Testis (tissue), 2 donors: ENCODE measurements at regions not wholly inside any gene's neighbourhood (a gene's known extent, or its start where the extent isn't known, plus 50 kb on each side); places are given as distances from the start of the nearest gene placed in this dataset.

ENCODE experiments used
- DNase-seq: peaks from one replicate; pipeline ENCODE4 v3.0.0-alpha.2; 2019
- H3K27ac ChIP-seq, 2 donors: fragments of 200-600 bp; sonication (generic); one replicate each; pipeline ENCODE4 v1.5.1; 2019
- H3K27me3 ChIP-seq: fragments of 200-600 bp; sonication (generic); one replicate; pipeline ENCODE4 v1.5.1; 2019
- H3K36me3 ChIP-seq: fragments of 200-600 bp; sonication (generic); one replicate; pipeline ENCODE4 v1.5.1; 2017; ENCODE audit warnings: low read depth; ENCODE audit errors: missing control alignments
- H3K4me1 ChIP-seq: fragments of 200-600 bp; sonication (generic); one replicate; pipeline ENCODE4 v1.5.1; 2019
- H3K4me3 ChIP-seq, 2 donors: fragments of 200-600 bp; sonication (generic); one replicate each; pipeline ENCODE4 v1.5.1; 2017 to 2019
- H3K9me3 ChIP-seq: fragments of 200-600 bp; sonication (generic); one replicate; pipeline ENCODE4 v1.5.1; 2017
- CTCF ChIP-seq, 3 experiments: fragments of 450-650 bp in 2 of 3; fragments of 200-600 bp in 1 of 3; sonication (generic) in 1 of 3; IDR thresholded peaks; one replicate each; pipeline ENCODE4 v1.5.1; 2016 to 2019; ENCODE audit warnings: antibody characterized with exemption in 3 of 3, mild to moderate bottlenecking in 2 of 3, moderate library complexity in 1 of 3
- POLR2A ChIP-seq: fragments of 450-650 bp; IDR thresholded peaks from one replicate; pipeline ENCODE4 v1.6.1; 2017; ENCODE audit warnings: antibody characterized with exemption, mild to moderate bottlenecking, moderate library complexity
- WGBS, 2 donors: methylation state at CpG; one replicate each; pipeline ENCODE4 v1.1.5; 2018; 5-methylcytosine and 5-hydroxymethylcytosine counted together
- intact Hi-C: fragments of 100-400 bp; cut with DNase I; formaldehyde crosslinking; loops from one replicate; pipeline ENCODE4 v1.15.1; 2023; ENCODE audit warnings: low total_unique reads

DNA sequence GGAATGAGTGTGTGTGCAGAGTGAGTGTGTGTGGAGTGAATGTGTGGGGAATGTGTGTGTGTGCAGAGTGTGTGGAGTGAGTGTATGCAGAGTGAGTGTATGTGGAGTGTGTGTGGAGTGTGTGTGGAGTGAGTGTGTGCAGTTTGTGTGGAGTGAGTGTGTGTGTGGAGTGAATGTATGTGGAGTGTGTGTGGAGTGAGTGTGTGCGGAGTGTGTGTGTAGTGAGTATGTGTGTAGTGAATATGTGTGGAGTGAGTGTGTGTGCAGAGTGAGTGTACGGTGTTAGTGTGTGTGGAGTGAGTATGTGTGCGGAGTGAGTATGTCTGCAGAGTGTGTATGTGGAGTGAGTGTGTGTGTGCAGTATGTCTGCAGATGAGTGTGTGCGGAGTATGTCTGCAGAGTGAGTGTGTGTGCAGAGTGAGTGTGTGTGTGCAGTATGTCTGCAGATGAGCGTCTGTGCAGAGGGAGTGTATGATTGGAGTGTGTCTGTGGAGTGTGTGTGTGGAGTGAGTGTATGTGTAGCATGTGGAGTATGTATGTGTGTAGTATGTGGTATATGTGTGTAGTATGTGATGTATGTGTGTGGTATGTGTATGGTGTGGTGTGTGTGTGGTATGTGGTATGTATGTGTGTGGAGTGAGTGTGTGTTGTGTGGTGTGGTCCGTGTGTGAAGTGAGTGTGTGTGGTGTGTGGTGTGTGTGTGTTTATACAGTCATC, 59.7 kb upstream of the CLDN14 start:
- Histone ChIP-seq H3K4me3 (no peak overlapping the region), H3K27me3 (no peaks in the 10 kb centered on the region), H3K36me3 (no peaks in the 10 kb centered on the region), H3K4me1 (peaks cover under 1% of the 10 kb centered on the region), H3K27ac (no peak overlapping the region), H3K9me3 (no peaks in the 10 kb centered on the region)
- intact Hi-C loops, result no loop called here
- WGBS, 2 donors, result 83 to 86% methylated on average over 6 of the region's 6 CpGs
- DNase-seq, result no peak
- TF ChIP-seq CTCF (IDR thresholded peaks at IDR 0.05), result no peak
- no peak for TF ChIP-seq POLR2A

DNA sequence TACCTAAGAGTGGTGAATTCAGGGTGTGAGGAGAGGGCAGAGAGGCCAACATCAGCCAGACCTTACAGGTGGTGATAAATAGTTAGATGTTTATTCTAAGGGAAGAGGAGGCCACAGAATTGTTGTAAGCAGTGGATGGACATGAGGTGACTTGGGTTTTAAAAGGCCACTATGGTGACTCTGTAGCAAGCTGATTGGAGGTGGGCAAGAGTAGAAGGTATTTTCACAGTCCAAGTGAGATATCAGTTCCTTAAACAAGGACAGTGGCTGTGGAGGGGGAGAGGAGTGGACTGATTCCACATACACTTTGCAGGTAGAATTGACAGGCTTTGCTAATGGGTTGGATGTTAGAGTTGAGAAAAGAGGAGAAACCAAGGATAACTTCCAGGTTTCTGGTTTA, 60.8 kb upstream of the CLDN14 start:
- DNase-seq, result no peak
- intact Hi-C loops, result no loop called here
- H3K4me3 ChIP-seq, result no peak overlapping the region
- H3K9me3 ChIP-seq, result no peaks in the 10 kb centered on the region
- no peak overlapping the region for H3K27ac ChIP-seq
- H3K36me3 ChIP-seq, result no peaks in the 10 kb centered on the region
- no peaks in the 10 kb centered on the region for H3K27me3 ChIP-seq
- peaks cover 5% of the 10 kb centered on the region for H3K4me1 ChIP-seq
- no peak for TF ChIP-seq CTCF (IDR thresholded peaks at IDR 0.05)
- TF ChIP-seq POLR2A, result no peak

DNA sequence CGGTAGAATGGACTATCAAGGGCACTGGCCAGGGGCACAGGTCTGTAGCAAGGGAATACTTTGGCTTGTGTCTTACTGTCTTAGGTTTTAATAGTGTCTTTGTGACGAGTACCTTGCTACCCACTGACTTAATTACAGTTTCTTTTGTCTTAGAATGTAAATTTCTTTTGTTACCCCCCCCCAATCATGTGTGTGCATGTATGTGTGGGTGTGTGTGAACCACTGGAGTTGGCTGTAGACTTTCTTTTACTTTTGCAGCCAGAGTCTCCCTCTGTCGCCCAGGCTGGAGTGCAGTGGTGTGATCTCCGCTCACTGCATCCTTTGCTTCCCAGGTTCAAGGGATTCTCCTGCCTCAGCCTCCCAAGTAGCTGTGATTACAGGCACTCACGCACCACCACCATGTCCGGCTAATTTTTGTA, 61.8 kb upstream of the CLDN14 start:
- Histone ChIP-seq H3K27ac (no peak overlapping the region), H3K4me1 (peaks cover 5% of the 10 kb centered on the region), H3K36me3 (no peaks in the 10 kb centered on the region), H3K4me3 (no peak overlapping the region), H3K9me3 (no peaks in the 10 kb centered on the region), H3K27me3 (no peaks in the 10 kb centered on the region)
- 68 to 83% methylated on average over 6 of the region's 6 CpGs for WGBS, 2 donors
- TF ChIP-seq POLR2A (no peak), CTCF (IDR thresholded peaks at IDR 0.05) (no peak)
- intact Hi-C loops, result no loop called here
- DNase-seq, result no peak

DNA sequence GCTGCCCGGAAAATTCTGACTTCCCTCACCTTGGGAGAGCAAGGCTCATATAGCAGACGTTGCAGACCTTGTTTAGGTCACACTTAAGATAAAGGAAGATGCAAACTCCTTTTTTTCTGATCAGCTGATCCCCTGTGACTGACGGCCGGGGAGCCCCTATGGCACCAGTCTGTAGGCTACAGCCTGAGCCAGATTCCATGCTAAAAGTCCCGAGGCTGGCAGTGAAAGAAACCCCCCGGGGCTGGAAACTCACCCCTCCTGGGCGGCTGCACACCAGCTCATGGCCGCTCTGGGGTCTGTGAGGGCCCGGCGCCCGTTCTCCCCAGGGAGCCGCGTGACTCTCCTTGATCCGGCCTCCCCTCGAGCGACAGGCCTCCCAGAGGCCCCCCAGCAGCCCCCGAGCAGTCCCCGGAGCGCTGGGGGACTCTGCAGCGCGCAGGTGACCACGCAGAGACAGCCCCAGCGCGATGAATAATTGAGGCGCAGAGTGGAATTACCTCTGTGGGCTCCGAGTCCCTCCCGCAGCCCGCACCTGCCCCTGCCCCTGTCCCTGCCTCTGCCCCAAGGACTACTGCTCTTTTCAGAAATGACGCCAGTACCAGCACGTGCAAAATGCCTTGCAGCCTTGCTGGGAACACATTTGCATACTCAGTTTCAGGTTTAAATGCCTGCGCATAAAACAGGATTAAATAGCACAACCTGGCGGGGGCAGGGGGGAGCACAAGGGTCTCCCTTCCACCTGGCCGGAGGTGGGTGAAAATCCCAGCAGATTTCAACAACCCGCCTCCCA, 62.6 kb upstream of the CLDN14 start:
- Histone ChIP-seq H3K27ac (no peak overlapping the region), H3K4me1 (peaks cover 5% of the 10 kb centered on the region), H3K36me3 (no peaks in the 10 kb centered on the region), H3K9me3 (no peaks in the 10 kb centered on the region), H3K27me3 (no peaks in the 10 kb centered on the region), H3K4me3 (no peak overlapping the region)
- TF ChIP-seq CTCF (IDR thresholded peaks at IDR 0.05), result no peak
- no peak for DNase-seq
- intact Hi-C loops, result no loop called here
- 46 to 47% methylated on average over 26 to 34 of the region's 34 CpGs for WGBS, 2 donors
